SK-N-SH treated with all-trans-retinoic acid at 6 μM for 48 hours (cell line): ENCODE measurements at regions not wholly inside any gene's neighbourhood (a gene's known extent, or its start where the extent isn't known, plus 50 kb on each side); places are given as distances from the start of the nearest gene placed in this dataset.

ENCODE experiments used
- ATAC-seq: fragments of 200-7000 bp; cut with Tn5 transposase; 3 replicates; pipeline ENCODE4 v1.9.1; 2020; ENCODE audit warnings: mild to moderate bottlenecking, moderate library complexity
- ARNTL ChIP-seq: fragments of 450-650 bp; formaldehyde crosslinking; IDR thresholded peaks from 2 replicates; pipeline ENCODE4 v1.5.0; 2020; ENCODE audit warnings: low read depth, mild to moderate bottlenecking, moderate library complexity, borderline replicate concordance
- BACH2 ChIP-seq: fragments of 250-450 bp; sonication (Bioruptor Pico); IDR thresholded peaks from 2 replicates; pipeline ENCODE4 v1.9.0; 2021; ENCODE audit warnings: mild to moderate bottlenecking, borderline replicate concordance
- CREB5 ChIP-seq: fragments of 250-450 bp; sonication (Bioruptor Pico); IDR thresholded peaks from 2 replicates; pipeline ENCODE4 v1.5.1; 2020; ENCODE audit warnings: low read depth, mild to moderate bottlenecking, moderate library complexity
- CSDC2 ChIP-seq: fragments of 250-450 bp; sonication (Bioruptor Pico); IDR thresholded peaks from 2 replicates; pipeline ENCODE4 v1.5.0; 2020; ENCODE audit warnings: mild to moderate bottlenecking, moderate library complexity
- CSRNP3 ChIP-seq: fragments of 250-450 bp; sonication (Bioruptor Pico); IDR thresholded peaks from 2 replicates; pipeline ENCODE4 v1.5.1; 2021; ENCODE audit warnings: mild to moderate bottlenecking, moderate library complexity
- ESRRG ChIP-seq: fragments of 250-450 bp; sonication (Bioruptor Pico); IDR thresholded peaks from 2 replicates; pipeline ENCODE4 v1.6.1; 2021; ENCODE audit warnings: mild to moderate bottlenecking
- GLIS3 ChIP-seq: fragments of 250-450 bp; sonication (Bioruptor Pico); IDR thresholded peaks from 2 replicates; pipeline ENCODE4 v1.5.0; 2020; ENCODE audit warnings: mild to moderate bottlenecking, moderate library complexity
- ISL1 ChIP-seq: fragments of 250-450 bp; sonication (Bioruptor Pico); IDR thresholded peaks from 2 replicates; pipeline ENCODE4 v2.1.2; 2022; ENCODE audit warnings: mild to moderate bottlenecking, moderate library complexity
- OSR1 ChIP-seq: fragments of 250-450 bp; sonication (Bioruptor Pico); IDR thresholded peaks from 2 replicates; pipeline ENCODE4 v1.8.0; 2022; ENCODE audit warnings: moderate library complexity, mild to moderate bottlenecking, inconsistent platforms
- PPARA ChIP-seq: fragments of 250-450 bp; sonication (Bioruptor Pico); IDR thresholded peaks from 2 replicates; pipeline ENCODE4 v1.5.0; 2020; ENCODE audit warnings: mild to moderate bottlenecking, borderline replicate concordance
- RARB ChIP-seq: fragments of 250-450 bp; sonication (Bioruptor Pico); IDR thresholded peaks from 2 replicates; pipeline ENCODE4 v1.8.0; 2021; ENCODE audit warnings: mild to moderate bottlenecking, moderate library complexity
- SNAI2 ChIP-seq: fragments of 250-450 bp; sonication (Bioruptor Pico); IDR thresholded peaks from 2 replicates; pipeline ENCODE4 v1.5.0; 2020; ENCODE audit warnings: mild to moderate bottlenecking, moderate library complexity
- TCF4 ChIP-seq: fragments of 250-450 bp; sonication (Bioruptor Pico); IDR thresholded peaks from 2 replicates; pipeline ENCODE4 v1.8.0; 2021; ENCODE audit warnings: mild to moderate bottlenecking, moderate library complexity, borderline replicate concordance
- TOX ChIP-seq: fragments of 250-450 bp; sonication (Bioruptor Pico); IDR thresholded peaks from 2 replicates; pipeline ENCODE4 v1.8.0; 2021; ENCODE audit warnings: mild to moderate bottlenecking, moderate library complexity, borderline replicate concordance
- ZC3H10 ChIP-seq: fragments of 250-450 bp; sonication (Bioruptor Pico); IDR thresholded peaks from 2 replicates; pipeline ENCODE4 v1.5.1; 2021; ENCODE audit warnings: mild to moderate bottlenecking, moderate library complexity
- ZFP3 ChIP-seq: fragments of 250-450 bp; sonication (Bioruptor Pico); IDR thresholded peaks from 2 replicates; pipeline ENCODE4 v1.5.0; 2020; ENCODE audit warnings: mild to moderate bottlenecking, moderate library complexity
- ZFP30 ChIP-seq: fragments of 450-650 bp; formaldehyde crosslinking; IDR thresholded peaks from 2 replicates; pipeline ENCODE4 v1.5.0; 2022; ENCODE audit warnings: mild to moderate bottlenecking, moderate library complexity
- ZNF565 ChIP-seq: fragments of 450-650 bp; formaldehyde crosslinking; conservative IDR thresholded peaks from 2 replicates; pipeline ENCODE4 v1.5.0; 2020; ENCODE audit warnings: low read depth, mild to moderate bottlenecking, moderate library complexity
- ZNF70 ChIP-seq: fragments of 450-650 bp; formaldehyde crosslinking; IDR thresholded peaks from 2 replicates; pipeline ENCODE4 v1.5.0; 2020; ENCODE audit warnings: mild to moderate bottlenecking, moderate library complexity
- TF ChIP-seq, protein P1 (sequence below): fragments of 250-450 bp; sonication (Bioruptor Pico); IDR thresholded peaks from 2 replicates; pipeline ENCODE4 v1.8.0; 2021; ENCODE audit warnings: low read depth, mild to moderate bottlenecking, moderate library complexity, borderline replicate concordance
- TF ChIP-seq, protein P2 (sequence below): fragments of 250-450 bp; sonication (Bioruptor Pico); IDR thresholded peaks from 2 replicates; pipeline ENCODE4 v1.5.0; 2020; ENCODE audit warnings: mild to moderate bottlenecking, moderate library complexity
- TF ChIP-seq, protein P3 (sequence below): fragments of 250-450 bp; sonication (Bioruptor Pico); IDR thresholded peaks from 2 replicates; pipeline ENCODE4 v1.8.0; 2020; ENCODE audit warnings: mild to moderate bottlenecking, moderate library complexity, borderline replicate concordance

DNA sequence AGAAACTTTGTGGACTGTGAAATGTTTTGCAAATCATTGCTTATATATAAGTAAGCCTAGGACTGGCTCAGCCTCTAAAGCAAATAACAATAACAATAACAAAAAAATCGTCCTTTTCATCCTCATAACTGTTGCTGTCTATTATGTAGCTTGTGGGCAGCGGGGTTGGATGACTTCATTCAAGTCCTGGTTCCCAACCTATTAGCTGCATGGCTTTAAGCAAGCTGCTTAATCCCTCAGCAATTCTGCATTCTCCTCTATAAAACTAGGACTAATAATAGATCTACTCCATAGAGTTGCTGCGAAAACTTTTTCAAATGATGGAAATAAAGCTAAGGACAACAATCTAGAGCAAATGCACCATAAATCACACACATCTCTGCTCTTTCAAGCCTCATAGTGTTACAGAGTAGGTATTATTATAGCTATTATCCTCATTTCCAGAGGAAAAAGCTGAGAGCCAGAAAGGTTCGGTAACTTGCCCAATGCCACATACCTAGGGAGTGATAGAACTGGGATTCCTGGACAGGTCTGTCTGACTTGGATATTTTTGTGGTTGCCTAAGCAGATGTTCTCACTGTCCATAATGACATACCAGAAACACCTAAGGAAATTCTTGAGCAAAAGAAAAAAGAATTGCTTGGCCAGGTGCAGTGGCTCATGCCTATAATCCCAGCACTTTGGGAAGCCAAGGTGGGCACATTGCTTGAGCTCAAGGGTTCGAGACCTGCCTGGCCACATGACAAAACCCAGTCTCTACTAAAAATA lies 98.8 kb upstream of the ADRA1B start (continued):
- TF ChIP-seq CSDC2 (CRISPR knock-in tag), result no peak

GRCh38 chr5:159819591-159820411 lies 96.5 kb upstream of the ADRA1B start:
- TF ChIP-seq ZNF565 (no peak), ARNTL (CRISPR knock-in tag) (no peak), TCF4 (CRISPR knock-in tag) (no peak), OSR1 (CRISPR knock-in tag) (no peak), ESRRG (CRISPR knock-in tag) (no peak), SNAI2 (CRISPR knock-in tag) (no peak), GLIS3 (CRISPR knock-in tag) (no peak), TOX (no peak), ZFP30 (no peak), ZC3H10 (no peak), BACH2 (CRISPR knock-in tag) (no peak), ISL1 (no peak), CREB5 (no peak)
- TF ChIP-seq, protein P1, sequence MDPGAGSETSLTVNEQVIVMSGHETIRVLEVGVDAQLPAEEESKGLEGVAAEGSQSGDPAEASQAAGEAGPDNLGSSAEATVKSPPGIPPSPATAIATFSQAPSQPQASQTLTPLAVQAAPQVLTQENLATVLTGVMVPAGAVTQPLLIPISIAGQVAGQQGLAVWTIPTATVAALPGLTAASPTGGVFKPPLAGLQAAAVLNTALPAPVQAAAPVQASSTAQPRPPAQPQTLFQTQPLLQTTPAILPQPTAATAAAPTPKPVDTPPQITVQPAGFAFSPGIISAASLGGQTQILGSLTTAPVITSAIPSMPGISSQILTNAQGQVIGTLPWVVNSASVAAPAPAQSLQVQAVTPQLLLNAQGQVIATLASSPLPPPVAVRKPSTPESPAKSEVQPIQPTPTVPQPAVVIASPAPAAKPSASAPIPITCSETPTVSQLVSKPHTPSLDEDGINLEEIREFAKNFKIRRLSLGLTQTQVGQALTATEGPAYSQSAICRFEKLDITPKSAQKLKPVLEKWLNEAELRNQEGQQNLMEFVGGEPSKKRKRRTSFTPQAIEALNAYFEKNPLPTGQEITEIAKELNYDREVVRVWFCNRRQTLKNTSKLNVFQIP (CRISPR knock-in tag), result no peak
- TF ChIP-seq, protein P2, sequence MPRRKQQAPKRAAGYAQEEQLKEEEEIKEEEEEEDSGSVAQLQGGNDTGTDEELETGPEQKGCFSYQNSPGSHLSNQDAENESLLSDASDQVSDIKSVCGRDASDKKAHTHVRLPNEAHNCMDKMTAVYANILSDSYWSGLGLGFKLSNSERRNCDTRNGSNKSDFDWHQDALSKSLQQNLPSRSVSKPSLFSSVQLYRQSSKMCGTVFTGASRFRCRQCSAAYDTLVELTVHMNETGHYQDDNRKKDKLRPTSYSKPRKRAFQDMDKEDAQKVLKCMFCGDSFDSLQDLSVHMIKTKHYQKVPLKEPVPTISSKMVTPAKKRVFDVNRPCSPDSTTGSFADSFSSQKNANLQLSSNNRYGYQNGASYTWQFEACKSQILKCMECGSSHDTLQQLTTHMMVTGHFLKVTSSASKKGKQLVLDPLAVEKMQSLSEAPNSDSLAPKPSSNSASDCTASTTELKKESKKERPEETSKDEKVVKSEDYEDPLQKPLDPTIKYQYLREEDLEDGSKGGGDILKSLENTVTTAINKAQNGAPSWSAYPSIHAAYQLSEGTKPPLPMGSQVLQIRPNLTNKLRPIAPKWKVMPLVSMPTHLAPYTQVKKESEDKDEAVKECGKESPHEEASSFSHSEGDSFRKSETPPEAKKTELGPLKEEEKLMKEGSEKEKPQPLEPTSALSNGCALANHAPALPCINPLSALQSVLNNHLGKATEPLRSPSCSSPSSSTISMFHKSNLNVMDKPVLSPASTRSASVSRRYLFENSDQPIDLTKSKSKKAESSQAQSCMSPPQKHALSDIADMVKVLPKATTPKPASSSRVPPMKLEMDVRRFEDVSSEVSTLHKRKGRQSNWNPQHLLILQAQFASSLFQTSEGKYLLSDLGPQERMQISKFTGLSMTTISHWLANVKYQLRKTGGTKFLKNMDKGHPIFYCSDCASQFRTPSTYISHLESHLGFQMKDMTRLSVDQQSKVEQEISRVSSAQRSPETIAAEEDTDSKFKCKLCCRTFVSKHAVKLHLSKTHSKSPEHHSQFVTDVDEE (CRISPR knock-in tag), result no peak
- TF ChIP-seq, protein P3, sequence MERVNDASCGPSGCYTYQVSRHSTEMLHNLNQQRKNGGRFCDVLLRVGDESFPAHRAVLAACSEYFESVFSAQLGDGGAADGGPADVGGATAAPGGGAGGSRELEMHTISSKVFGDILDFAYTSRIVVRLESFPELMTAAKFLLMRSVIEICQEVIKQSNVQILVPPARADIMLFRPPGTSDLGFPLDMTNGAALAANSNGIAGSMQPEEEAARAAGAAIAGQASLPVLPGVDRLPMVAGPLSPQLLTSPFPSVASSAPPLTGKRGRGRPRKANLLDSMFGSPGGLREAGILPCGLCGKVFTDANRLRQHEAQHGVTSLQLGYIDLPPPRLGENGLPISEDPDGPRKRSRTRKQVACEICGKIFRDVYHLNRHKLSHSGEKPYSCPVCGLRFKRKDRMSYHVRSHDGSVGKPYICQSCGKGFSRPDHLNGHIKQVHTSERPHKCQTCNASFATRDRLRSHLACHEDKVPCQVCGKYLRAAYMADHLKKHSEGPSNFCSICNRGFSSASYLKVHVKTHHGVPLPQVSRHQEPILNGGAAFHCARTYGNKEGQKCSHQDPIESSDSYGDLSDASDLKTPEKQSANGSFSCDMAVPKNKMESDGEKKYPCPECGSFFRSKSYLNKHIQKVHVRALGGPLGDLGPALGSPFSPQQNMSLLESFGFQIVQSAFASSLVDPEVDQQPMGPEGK, result no peak
- ATAC-seq, result no peak; the same call in 2 of the 3 replicates

DNA sequence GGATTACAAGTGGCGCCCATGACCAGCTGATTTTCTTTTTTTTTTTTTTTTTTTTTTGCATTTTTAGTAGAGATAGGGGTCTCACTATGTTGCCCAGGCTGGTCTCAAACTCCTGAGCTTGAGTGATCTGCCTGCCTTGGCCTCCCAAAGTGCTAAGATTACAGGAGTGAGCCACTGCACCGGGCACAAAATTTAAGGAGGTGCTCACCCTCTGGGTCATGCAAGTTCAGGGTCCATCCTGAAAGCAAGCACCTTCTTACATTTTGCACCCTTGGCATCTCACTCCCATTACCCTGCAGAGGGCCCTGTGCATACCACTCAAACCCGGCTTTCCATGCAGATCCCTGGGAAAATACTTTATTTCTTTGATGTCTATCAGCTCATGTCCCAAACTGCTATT lies 95.6 kb upstream of the ADRA1B start:
- no peak for TF ChIP-seq ZC3H10
- no peak for TF ChIP-seq ZNF70 (CRISPR knock-in tag)
- TF ChIP-seq CSRNP3 (CRISPR knock-in tag), result no peak
- no peak for TF ChIP-seq OSR1 (CRISPR knock-in tag)
- TF ChIP-seq TOX, result no peak
- no peak for TF ChIP-seq ARNTL (CRISPR knock-in tag)
- TF ChIP-seq RARB (CRISPR knock-in tag), result no peak
- TF ChIP-seq PPARA (CRISPR knock-in tag), result no peak
- TF ChIP-seq BACH2 (CRISPR knock-in tag), result no peak
- TF ChIP-seq, protein P2 (CRISPR knock-in tag), result no peak
- no peak for TF ChIP-seq TCF4 (CRISPR knock-in tag)
- TF ChIP-seq, protein P3, result no peak
- TF ChIP-seq GLIS3 (CRISPR knock-in tag), result no peak
- TF ChIP-seq ZNF565, result no peak
- no peak for TF ChIP-seq ESRRG (CRISPR knock-in tag)
- TF ChIP-seq CSDC2 (CRISPR knock-in tag), result no peak
- TF ChIP-seq ZFP3 (CRISPR knock-in tag), result no peak
- TF ChIP-seq ZFP30, result no peak
- TF ChIP-seq, all 23 proteins: peak for 0
- ATAC-seq, result no peak
